Breast epithelium (tissue), 4 donors: ENCODE measurements at regions not wholly inside any gene's neighbourhood (a gene's known extent, or its start where the extent isn't known, plus 50 kb on each side); places are given as distances from the start of the nearest gene placed in this dataset.
"Not testable (repeated sequence)": the region's sequence is repeated elsewhere in the genome, so short reads cannot be mapped to it uniquely, and the experiment has no call there.

Experiments used
- DNase-seq, 2 donors: peaks; one replicate each; pipeline ENCODE4 v3.0.0-alpha.2; 2019; ENCODE audit warnings: low spot score in 2 of 2
- H3K27ac ChIP-seq, 2 donors: fragments of 200-600 bp; sonication (generic) in 1 of 2; one replicate each; pipeline ENCODE4 v1.5.1; 2016 to 2019; ENCODE audit warnings: mild to moderate bottlenecking in 1 of 2
- H3K27me3 ChIP-seq, 2 donors: fragments of 200-600 bp; sonication (generic) in 1 of 2; one replicate each; pipeline versions ENCODE4 v1.5.1 to v1.6.0; 2017 to 2019; ENCODE audit warnings: control low read depth in 1 of 2, mild to moderate bottlenecking in 1 of 2
- H3K36me3 ChIP-seq: fragments of 200-600 bp; one replicate; pipeline ENCODE4 v1.5.1; 2019
- H3K4me1 ChIP-seq, 2 donors: fragments of 200-600 bp; sonication (generic); one replicate each; pipeline ENCODE4 v1.5.1; 2016 to 2019; ENCODE audit warnings: control low read depth in 1 of 2
- H3K4me3 ChIP-seq, 3 donors: fragments of 200-600 bp; sonication (generic); 1 replicate in 2 of 3; 2 replicates in 1 of 3; pipeline ENCODE4 v1.5.1; 2016 to 2019; ENCODE audit warnings: mild to moderate bottlenecking in 3 of 3, moderate library complexity in 2 of 3
- H3K9me3 ChIP-seq, 2 donors: fragments of 200-600 bp; sonication (generic) in 1 of 2; one replicate each; pipeline ENCODE4 v1.5.1; 2016 to 2019; ENCODE audit warnings: control low read depth in 1 of 2
- POLR2A ChIP-seq: fragments of 450-650 bp; IDR thresholded peaks from one replicate; pipeline ENCODE4 v1.6.1; 2016; ENCODE audit warnings: antibody characterized with exemption, mild to moderate bottlenecking, moderate library complexity
- POLR2AphosphoS5 ChIP-seq, 3 donors: sonication (generic); formaldehyde crosslinking; IDR thresholded peaks; one replicate each; pipeline ENCODE4 v1.6.1; 2017; ENCODE audit warnings: antibody characterized with exemption in 3 of 3
- intact Hi-C: fragments of 100-400 bp; cut with DNase I; formaldehyde crosslinking; loops from one replicate; pipeline ENCODE4 v1.15.1; 2023; ENCODE audit warnings: low total_unique reads
- TF ChIP-seq, protein P1 (sequence below), 3 donors: fragments of 450-650 bp; IDR thresholded peaks; one replicate each; pipeline ENCODE4 v1.5.1; 2016 to 2017; ENCODE audit warnings: antibody characterized with exemption in 3 of 3, mild to moderate bottlenecking in 3 of 3, moderate library complexity in 3 of 3

DNA sequence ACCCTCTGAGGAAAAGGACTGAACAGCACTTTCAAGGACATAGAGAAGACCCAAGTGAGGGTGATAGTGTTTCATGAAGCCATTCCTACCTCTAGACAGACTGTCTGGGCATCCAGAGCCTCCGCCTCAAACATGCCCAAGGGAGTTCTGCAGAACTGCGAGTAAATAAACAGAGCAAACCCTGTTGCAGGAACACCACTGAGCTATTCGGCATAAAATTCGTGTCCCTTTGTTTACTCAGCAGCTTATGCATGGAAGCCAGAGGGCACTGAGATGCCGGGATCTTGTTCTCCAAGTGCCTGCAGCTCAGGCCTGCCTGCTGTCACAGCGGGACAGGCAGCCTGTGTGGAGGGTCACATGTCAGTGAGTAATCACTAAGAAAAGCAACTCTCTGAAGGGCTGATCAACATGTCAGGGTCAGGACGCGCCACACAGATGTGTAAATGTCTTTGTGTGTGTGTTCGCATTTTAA, 164.9 kb upstream of the HEY2 start:
- Histone ChIP-seq H3K27ac (no peak overlapping the region), H3K9me3 (no peaks in the 10 kb centered on the region), H3K36me3 (no peaks in the 10 kb centered on the region), H3K27me3 (no peaks in the 10 kb centered on the region), H3K4me1 (no peaks in the 10 kb centered on the region), H3K4me3 (no peak overlapping the region)
- TF ChIP-seq POLR2AphosphoS5 (IDR thresholded peaks at IDR 0.05) = no peak
- intact Hi-C loops = loop anchor here (10.0 kb wide), 1 partner anchor 1590 kb away; no protein-coding TSS in a partner anchor
- DNase-seq = no peak

DNA sequence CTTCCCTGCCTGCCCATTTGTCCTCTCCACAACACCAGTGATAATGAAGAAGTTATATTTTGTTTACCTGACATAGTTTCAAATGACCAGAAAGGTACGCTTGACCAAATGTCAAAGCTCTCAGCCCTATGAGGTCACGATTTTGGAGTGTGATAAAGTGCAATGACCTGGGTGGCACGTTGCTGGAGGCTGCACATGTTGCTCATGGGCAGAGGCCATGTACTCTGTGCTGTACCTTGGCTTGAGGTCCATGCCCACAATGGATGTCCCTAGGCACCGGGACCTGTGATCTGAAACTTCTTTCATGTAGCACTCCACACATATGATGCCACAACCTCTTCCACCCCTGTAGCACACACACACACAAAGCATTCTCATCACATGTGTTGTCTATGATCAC, 164.0 kb upstream of the HEY2 start:
- TF ChIP-seq, protein P1, sequence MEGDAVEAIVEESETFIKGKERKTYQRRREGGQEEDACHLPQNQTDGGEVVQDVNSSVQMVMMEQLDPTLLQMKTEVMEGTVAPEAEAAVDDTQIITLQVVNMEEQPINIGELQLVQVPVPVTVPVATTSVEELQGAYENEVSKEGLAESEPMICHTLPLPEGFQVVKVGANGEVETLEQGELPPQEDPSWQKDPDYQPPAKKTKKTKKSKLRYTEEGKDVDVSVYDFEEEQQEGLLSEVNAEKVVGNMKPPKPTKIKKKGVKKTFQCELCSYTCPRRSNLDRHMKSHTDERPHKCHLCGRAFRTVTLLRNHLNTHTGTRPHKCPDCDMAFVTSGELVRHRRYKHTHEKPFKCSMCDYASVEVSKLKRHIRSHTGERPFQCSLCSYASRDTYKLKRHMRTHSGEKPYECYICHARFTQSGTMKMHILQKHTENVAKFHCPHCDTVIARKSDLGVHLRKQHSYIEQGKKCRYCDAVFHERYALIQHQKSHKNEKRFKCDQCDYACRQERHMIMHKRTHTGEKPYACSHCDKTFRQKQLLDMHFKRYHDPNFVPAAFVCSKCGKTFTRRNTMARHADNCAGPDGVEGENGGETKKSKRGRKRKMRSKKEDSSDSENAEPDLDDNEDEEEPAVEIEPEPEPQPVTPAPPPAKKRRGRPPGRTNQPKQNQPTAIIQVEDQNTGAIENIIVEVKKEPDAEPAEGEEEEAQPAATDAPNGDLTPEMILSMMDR (IDR thresholded peaks at IDR 0.05) = no peak
- no peak for TF ChIP-seq POLR2AphosphoS5 (IDR thresholded peaks at IDR 0.05)
- no peak for TF ChIP-seq POLR2A
- Histone ChIP-seq H3K27ac (no peak overlapping the region), H3K4me1 (no peaks in the 10 kb centered on the region), H3K27me3 (no peaks in the 10 kb centered on the region), H3K9me3 (no peaks in the 10 kb centered on the region), H3K36me3 (no peaks in the 10 kb centered on the region), H3K4me3 (no peak overlapping the region)
- no peak for DNase-seq
- intact Hi-C loops = loop anchor here (10.0 kb wide), 1 partner anchor 1589 kb away; no protein-coding TSS in a partner anchor

DNA sequence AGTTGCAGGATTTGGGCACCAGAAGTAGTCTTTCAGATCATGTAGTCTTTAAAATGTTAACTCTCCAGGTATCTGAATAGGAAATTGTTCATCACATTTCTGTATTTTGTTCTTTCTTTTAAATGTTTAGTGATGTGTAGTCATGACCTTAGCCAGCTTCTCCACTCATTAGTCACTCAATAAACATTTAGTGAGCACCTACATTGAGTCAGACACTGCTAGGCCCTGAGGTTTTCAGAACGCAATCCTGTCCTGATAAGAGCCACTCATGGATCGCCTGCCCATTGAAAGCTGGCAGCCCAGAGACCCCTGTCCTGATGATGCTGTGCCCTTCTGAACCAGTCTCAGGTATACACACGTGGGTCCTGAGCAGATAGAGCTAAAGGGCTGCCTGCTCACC, 163.4 kb upstream of the HEY2 start:
- no peak for DNase-seq
- no peak for TF ChIP-seq POLR2AphosphoS5 (IDR thresholded peaks at IDR 0.05)
- TF ChIP-seq POLR2A = no peak
- TF ChIP-seq, protein P1 (IDR thresholded peaks at IDR 0.05) = no peak
- intact Hi-C loops = loop anchor here (10.0 kb wide), 1 partner anchor 1589 kb away; no protein-coding TSS in a partner anchor
- H3K27me3 ChIP-seq = no peaks in the 10 kb centered on the region
- H3K27ac ChIP-seq = no peak overlapping the region
- no peak overlapping the region for H3K4me3 ChIP-seq
- no peaks in the 10 kb centered on the region for H3K36me3 ChIP-seq
- H3K4me1 ChIP-seq = no peaks in the 10 kb centered on the region
- no peaks in the 10 kb centered on the region for H3K9me3 ChIP-seq

DNA sequence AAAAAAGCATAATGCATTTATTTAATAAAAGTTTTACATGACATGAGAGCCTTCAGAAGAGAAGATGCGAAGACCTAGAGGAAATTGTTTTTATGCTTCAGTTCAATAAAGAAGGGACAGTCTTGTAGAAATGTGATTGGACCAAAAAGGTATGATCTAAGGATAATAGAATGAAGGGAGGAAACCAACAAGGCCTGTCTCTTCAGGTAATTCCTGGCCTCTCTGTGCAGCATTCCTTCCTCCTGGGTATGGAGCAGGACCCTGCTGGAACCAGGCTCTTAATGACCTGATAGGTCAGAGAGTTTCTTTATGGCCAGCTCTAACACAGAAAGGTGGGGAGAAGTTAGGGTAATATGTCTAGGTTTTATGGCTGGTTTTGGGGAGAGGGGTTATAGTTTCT, 162.8 kb upstream of the HEY2 start:
- Histone ChIP-seq H3K27me3 (no peaks in the 10 kb centered on the region), H3K4me3 (no peak overlapping the region), H3K27ac (no peak overlapping the region), H3K9me3 (no peaks in the 10 kb centered on the region), H3K36me3 (no peaks in the 10 kb centered on the region), H3K4me1 (no peaks in the 10 kb centered on the region)
- DNase-seq = no peak
- intact Hi-C loops = loop anchor here (10.0 kb wide), 1 partner anchor 1588 kb away; no protein-coding TSS in a partner anchor
- no peak for TF ChIP-seq POLR2A

DNA sequence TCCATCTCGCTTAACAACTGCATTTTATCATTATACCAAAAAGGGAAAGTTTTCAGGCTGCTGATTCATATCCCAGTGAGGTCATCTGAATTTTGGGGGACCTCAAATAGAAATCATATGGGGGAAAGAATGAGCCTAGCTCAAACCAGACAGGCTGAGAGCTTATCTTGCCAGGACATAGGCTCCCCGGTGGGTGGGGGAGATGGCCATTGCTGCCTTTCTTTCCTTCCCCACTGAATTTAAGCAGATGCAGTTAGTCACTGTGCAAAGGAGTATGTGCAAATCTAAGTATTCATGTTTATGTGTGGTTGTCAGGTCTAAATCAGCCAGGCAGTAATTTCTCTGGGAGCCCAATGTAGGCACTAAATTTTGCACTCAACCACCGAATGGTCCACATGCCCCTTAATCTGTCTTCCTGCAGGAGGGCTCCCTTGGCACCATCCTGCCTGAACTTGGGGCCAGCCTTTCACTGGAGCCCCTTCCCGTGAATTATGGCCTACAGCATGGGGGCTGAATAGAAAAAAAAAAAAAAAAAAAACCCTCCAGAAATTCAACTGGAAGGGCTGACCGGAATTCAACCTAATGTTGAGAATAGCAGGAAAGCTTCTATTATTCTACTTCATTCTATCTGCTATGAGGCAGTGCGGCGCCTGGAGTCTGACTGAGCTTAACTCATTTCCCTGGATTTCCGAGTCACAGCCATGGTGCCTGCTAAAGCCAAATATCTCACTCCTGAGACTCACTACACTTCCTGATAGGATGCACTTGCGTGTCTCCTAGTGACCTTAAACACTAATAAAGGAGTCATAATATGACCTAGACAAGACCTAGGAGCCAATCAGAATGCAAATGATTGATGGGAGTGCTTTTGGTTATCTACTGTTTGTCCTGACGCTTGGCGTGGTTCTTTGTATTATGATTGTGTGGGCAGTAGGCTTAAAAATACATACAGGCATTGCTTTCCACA, 161.5 kb upstream of the HEY2 start:
- TF ChIP-seq POLR2A = no peak
- no peak for TF ChIP-seq POLR2AphosphoS5 (IDR thresholded peaks at IDR 0.05)
- TF ChIP-seq, protein P1 (IDR thresholded peaks at IDR 0.05) = no peak

DNA sequence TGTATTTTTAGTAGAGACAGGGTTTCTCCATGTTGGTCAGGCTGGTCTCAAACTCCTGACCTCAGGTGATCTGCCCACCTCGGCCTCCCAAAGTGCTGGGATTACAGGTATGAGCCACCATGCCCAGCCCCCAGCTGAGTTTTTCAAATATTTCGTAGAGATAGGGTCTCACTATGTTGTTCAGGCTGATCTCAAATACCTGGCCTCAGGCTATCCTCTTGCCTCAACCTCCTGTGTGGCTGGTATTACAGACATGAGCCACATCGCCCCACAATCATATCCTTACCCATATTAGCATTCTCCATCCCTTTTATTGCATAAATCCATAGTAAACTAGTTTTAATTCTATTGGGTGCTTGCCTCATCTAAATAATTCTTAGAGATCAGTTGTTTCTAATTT, 157.6 kb upstream of the HEY2 start:
- intact Hi-C loops, DNase-seq, H3K27ac ChIP-seq, H3K27me3 ChIP-seq, H3K4me3 ChIP-seq, H3K9me3 ChIP-seq, H3K36me3 ChIP-seq, H3K4me1 ChIP-seq: not testable (repeated sequence)

More for the DNA sequence above, 161.5 kb upstream of the HEY2 start:
- H3K27ac ChIP-seq = no peak overlapping the region
- no peaks in the 10 kb centered on the region for H3K9me3 ChIP-seq
- intact Hi-C loops = loop anchor here (10.0 kb wide), 1 partner anchor 1587 kb away; no protein-coding TSS in a partner anchor
- no peak for DNase-seq
- H3K27me3 ChIP-seq = no peaks in the 10 kb centered on the region
- no peaks in the 10 kb centered on the region for H3K36me3 ChIP-seq
- no peaks in the 10 kb centered on the region for H3K4me1 ChIP-seq
- H3K4me3 ChIP-seq = no peak overlapping the region
